ENCODE measurements at regions not wholly inside any gene's neighbourhood (a gene's known extent, or its start where the extent isn't known, plus 50 kb on each side); places are given as distances from the start of the nearest gene placed in this dataset.
"Not testable (repeated sequence)": the region's sequence is repeated elsewhere in the genome, so short reads cannot be mapped to it uniquely, and the experiment has no call there.

DNA sequence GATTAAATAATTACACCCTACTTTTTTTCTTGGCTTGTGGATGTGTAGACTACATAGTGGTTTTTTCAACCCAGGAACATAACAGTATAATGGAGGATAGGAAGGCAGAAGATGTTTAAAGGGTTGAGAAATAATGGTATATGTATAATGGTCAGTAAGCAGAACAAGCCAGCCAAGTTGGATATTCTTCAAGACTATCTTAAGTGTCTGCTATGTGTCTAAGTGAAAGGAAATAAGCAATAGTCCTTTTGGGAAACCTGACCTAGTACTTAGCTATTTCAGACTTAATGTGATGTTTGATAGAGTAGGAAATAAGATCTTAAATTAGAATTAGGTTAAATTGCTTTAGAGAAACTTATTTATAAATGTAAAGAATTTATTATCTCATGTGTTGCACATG, 85.7 kb downstream of the PTPDC1 start:
- H3K4me1 ChIP-seq (ENCODE audit: insufficient read depth, low read length), result peaks cover 24% of the 10 kb centered on the region
- H3K4me3 ChIP-seq (ENCODE audit: low read length), result peak overlapping the region; percentile 90; the same call in 1 of the 2 replicates
- H3K27ac ChIP-seq (ENCODE audit: low read length), result no peak overlapping the region
- no peaks in the 10 kb centered on the region for H3K9me3 ChIP-seq (ENCODE audit: insufficient read depth, low read depth, low read length)
- H3K27me3 ChIP-seq (ENCODE audit: insufficient read depth, low read length), result no peaks in the 10 kb centered on the region
- no peak overlapping the region for H3K9ac ChIP-seq (ENCODE audit: low read depth, low read length)
- peaks cover 39% of the 10 kb centered on the region for H3K36me3 ChIP-seq (ENCODE audit: insufficient read depth, low read depth, low read length)

GRCh38 chr9:94173632-94174031, 85.5 kb upstream of the ZNF169 start:
- Histone ChIP-seq H3K36me3 (ENCODE audit: insufficient read depth, low read depth, low read length) (peaks cover 71% of the 10 kb centered on the region), H3K9me3 (ENCODE audit: insufficient read depth, low read depth, low read length) (no peaks in the 10 kb centered on the region), H3K9ac (ENCODE audit: low read depth, low read length) (no peak overlapping the region), H3K27ac (ENCODE audit: low read length) (no peak overlapping the region), H3K4me1 (ENCODE audit: insufficient read depth, low read length) (peaks cover 20% of the 10 kb centered on the region), H3K27me3 (ENCODE audit: insufficient read depth, low read length) (no peaks in the 10 kb centered on the region), H3K4me3 (ENCODE audit: low read length) (no peak overlapping the region)

GRCh38 chr9:94174164-94174563, 84.9 kb upstream of the ZNF169 start:
- Histone ChIP-seq H3K27ac (ENCODE audit: low read length) (no peak overlapping the region), H3K4me1 (ENCODE audit: insufficient read depth, low read length) (peaks cover 18% of the 10 kb centered on the region), H3K9me3 (ENCODE audit: insufficient read depth, low read depth, low read length) (no peaks in the 10 kb centered on the region), H3K4me3 (ENCODE audit: low read length) (no peak overlapping the region), H3K27me3 (ENCODE audit: insufficient read depth, low read length) (no peaks in the 10 kb centered on the region), H3K36me3 (ENCODE audit: insufficient read depth, low read depth, low read length) (peaks cover 75% of the 10 kb centered on the region), H3K9ac (ENCODE audit: low read depth, low read length) (no peak overlapping the region)

GRCh38 chr9:94175669-94176068, 83.4 kb upstream of the ZNF169 start:
- Histone ChIP-seq H3K27ac (ENCODE audit: low read length) (no peak overlapping the region), H3K4me1 (ENCODE audit: insufficient read depth, low read length) (peaks cover 9% of the 10 kb centered on the region)

GRCh38 chr9:94176608-94177007, 82.5 kb upstream of the ZNF169 start:
- Histone ChIP-seq H3K9ac (ENCODE audit: low read depth, low read length) (no peak overlapping the region), H3K36me3 (ENCODE audit: insufficient read depth, low read depth, low read length) (peaks cover 78% of the 10 kb centered on the region), H3K27me3 (ENCODE audit: insufficient read depth, low read length) (no peaks in the 10 kb centered on the region), H3K27ac (ENCODE audit: low read length) (no peak overlapping the region), H3K4me1 (ENCODE audit: insufficient read depth, low read length) (peaks cover 6% of the 10 kb centered on the region; the same call in 1 of the 2 replicates), H3K4me3 (ENCODE audit: low read length) (no peak overlapping the region), H3K9me3 (ENCODE audit: insufficient read depth, low read depth, low read length) (no peaks in the 10 kb centered on the region)

More at GRCh38 chr9:94175669-94176068, 83.4 kb upstream of the ZNF169 start:
- Histone ChIP-seq H3K27me3 (ENCODE audit: insufficient read depth, low read length) (no peaks in the 10 kb centered on the region), H3K9ac (ENCODE audit: low read depth, low read length) (no peak overlapping the region), H3K9me3 (ENCODE audit: insufficient read depth, low read depth, low read length) (no peaks in the 10 kb centered on the region), H3K36me3 (ENCODE audit: insufficient read depth, low read depth, low read length) (peaks cover 78% of the 10 kb centered on the region), H3K4me3 (ENCODE audit: low read length) (no peak overlapping the region)

GRCh38 chr9:94178927-94179326, 80.2 kb upstream of the ZNF169 start:
- Histone ChIP-seq H3K9me3 (ENCODE audit: insufficient read depth, low read depth, low read length) (no peaks in the 10 kb centered on the region), H3K27me3 (ENCODE audit: insufficient read depth, low read length) (no peaks in the 10 kb centered on the region), H3K36me3 (ENCODE audit: insufficient read depth, low read depth, low read length) (peaks cover 56% of the 10 kb centered on the region), H3K4me1 (ENCODE audit: insufficient read depth, low read length) (0 out of 2 replicates have a peak, but pooled peaks cover 3% of the 10 kb centered on the region), H3K9ac (ENCODE audit: low read depth, low read length) (no peak overlapping the region), H3K27ac (ENCODE audit: low read length) (no peak overlapping the region), H3K4me3 (ENCODE audit: low read length) (no peak overlapping the region)

DNA sequence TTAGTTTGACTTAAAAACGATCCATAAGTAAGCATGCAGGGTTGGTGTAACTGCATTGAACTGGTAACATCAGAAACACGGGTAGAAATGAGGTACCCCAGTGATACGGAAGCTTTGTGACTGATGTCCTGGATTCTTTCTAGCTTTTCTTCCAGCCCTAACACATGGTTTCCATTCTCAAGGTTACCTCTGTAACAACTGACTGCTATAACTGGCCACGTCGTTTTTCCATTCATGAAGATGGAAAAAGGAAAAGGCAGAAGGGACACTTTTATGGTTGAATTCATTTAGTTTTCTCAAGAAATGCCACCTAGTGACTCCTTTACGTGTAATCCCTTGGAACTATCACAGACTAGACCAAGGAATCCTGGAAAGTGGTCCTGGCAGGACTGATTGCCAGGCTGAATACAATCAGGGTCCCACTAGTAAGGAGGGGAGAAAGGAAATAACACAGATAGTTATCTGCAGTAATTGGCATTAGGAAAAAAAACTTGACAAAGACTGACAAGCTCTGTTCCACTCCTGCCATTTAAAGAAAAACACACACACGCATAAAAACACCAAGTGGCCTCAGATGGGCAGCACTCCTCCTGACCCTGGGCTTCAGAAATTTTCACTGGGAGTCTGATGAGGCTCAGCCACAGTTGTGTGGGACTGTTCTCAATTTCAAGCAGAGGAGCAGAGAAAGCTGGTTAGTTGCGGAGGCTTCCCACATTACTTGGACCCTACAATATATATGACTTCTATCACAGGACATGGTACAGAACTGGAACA, 77.5 kb upstream of the ZNF169 start:
- Histone ChIP-seq H3K27me3 (ENCODE audit: insufficient read depth, low read length) (no peaks in the 10 kb centered on the region), H3K9ac (ENCODE audit: low read depth, low read length) (no peak overlapping the region), H3K36me3 (ENCODE audit: insufficient read depth, low read depth, low read length) (peaks cover 30% of the 10 kb centered on the region), H3K9me3 (ENCODE audit: insufficient read depth, low read depth, low read length) (no peaks in the 10 kb centered on the region), H3K27ac (ENCODE audit: low read length) (no peak overlapping the region), H3K4me1 (ENCODE audit: insufficient read depth, low read length) (no peaks in the 10 kb centered on the region), H3K4me3 (ENCODE audit: low read length) (no peak overlapping the region)

DNA sequence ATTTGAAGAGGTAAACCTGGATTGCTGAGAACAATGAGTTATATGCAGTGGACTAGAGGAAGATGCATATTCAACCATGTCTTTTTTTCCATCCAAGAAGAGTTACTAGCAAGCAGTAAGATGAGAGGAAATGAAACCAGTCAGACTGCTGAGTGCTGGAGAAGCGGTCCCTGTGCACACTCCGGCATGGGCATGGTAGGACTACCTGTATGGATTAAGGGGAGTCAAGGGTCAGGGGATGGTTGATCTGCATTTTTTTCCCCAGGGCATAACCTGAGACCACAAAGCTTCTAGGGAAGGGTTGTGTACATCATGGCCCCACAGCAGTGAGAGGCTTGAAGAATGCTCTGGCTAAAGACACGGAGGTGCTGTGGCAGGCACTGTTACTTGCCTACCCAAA, 76.6 kb upstream of the ZNF169 start:
- Histone ChIP-seq H3K9me3 (ENCODE audit: insufficient read depth, low read depth, low read length) (no peaks in the 10 kb centered on the region), H3K9ac (ENCODE audit: low read depth, low read length) (no peak overlapping the region), H3K27ac (ENCODE audit: low read length) (no peak overlapping the region), H3K36me3 (ENCODE audit: insufficient read depth, low read depth, low read length) (peaks cover 20% of the 10 kb centered on the region), H3K4me3 (ENCODE audit: low read length) (no peak overlapping the region), H3K4me1 (ENCODE audit: insufficient read depth, low read length) (no peaks in the 10 kb centered on the region), H3K27me3 (ENCODE audit: insufficient read depth, low read length) (no peaks in the 10 kb centered on the region)

GRCh38 chr9:94183240-94183999, 75.7 kb upstream of the ZNF169 start:
- peaks cover 16% of the 10 kb centered on the region for H3K36me3 ChIP-seq (ENCODE audit: insufficient read depth, low read depth, low read length)
- no peaks in the 10 kb centered on the region for H3K4me1 ChIP-seq (ENCODE audit: insufficient read depth, low read length)
- H3K9ac ChIP-seq (ENCODE audit: low read depth, low read length), result no peak overlapping the region
- H3K27ac ChIP-seq (ENCODE audit: low read length), result no peak overlapping the region
- no peak overlapping the region for H3K4me3 ChIP-seq (ENCODE audit: low read length)
- no peaks in the 10 kb centered on the region for H3K27me3 ChIP-seq (ENCODE audit: insufficient read depth, low read length)
- no peaks in the 10 kb centered on the region for H3K9me3 ChIP-seq (ENCODE audit: insufficient read depth, low read depth, low read length)

DNA sequence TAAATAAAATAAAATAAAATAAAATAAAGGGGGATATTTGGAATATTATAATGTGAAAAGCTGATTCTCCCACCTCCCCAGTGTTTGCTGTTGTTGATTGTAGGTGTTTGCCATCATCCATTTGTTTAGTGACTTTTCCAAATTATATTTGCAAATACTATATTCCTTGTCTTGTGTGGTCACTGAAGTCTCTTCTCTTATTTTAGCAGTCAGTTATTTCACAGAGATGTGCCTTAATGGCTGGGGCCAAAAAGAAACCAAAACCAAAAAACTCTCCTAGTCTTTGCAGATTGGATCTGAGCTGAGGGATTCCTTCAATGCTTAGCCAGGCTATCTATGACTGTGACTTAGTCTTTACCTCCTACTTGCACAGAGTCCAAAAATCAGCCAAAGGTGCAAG, 70.9 kb upstream of the ZNF169 start:
- no peaks in the 10 kb centered on the region for H3K36me3 ChIP-seq (ENCODE audit: insufficient read depth, low read depth, low read length)
- no peak overlapping the region for H3K4me3 ChIP-seq (ENCODE audit: low read length)
- peaks cover 6% of the 10 kb centered on the region; the same call in 1 of the 2 replicates for H3K9me3 ChIP-seq (ENCODE audit: insufficient read depth, low read depth, low read length)
- H3K4me1 ChIP-seq (ENCODE audit: insufficient read depth, low read length), result no peaks in the 10 kb centered on the region
- no peak overlapping the region for H3K27ac ChIP-seq (ENCODE audit: low read length)
- H3K9ac ChIP-seq (ENCODE audit: low read depth, low read length), result no peak overlapping the region
- H3K27me3 ChIP-seq (ENCODE audit: insufficient read depth, low read length), result no peaks in the 10 kb centered on the region

DNA sequence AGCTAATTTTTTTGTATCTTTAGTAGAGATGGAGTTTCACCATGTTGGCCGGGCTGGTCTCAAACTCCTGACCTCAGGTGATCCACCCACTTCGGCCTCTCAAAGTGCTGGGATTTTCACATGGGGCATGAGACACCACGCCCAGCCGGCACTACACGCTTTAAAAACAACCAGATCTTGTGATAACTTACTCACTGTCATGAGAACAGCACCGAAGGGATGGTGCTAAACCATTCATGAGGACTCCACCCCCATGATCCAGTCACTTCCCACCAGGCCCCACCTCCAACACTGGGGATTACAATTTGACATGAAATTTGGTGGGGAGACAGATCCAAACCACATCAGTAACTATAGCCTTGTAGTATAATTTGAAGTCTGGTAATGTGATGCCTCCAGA, 67.4 kb upstream of the ZNF169 start:
- H3K4me1 ChIP-seq (ENCODE audit: insufficient read depth, low read length); H3K9ac ChIP-seq (ENCODE audit: low read depth, low read length); H3K36me3 ChIP-seq (ENCODE audit: insufficient read depth, low read depth, low read length); H3K27ac ChIP-seq (ENCODE audit: low read length); H3K4me3 ChIP-seq (ENCODE audit: low read length); H3K9me3 ChIP-seq (ENCODE audit: insufficient read depth, low read depth, low read length); H3K27me3 ChIP-seq (ENCODE audit: insufficient read depth, low read length): not testable (repeated sequence)

DNA sequence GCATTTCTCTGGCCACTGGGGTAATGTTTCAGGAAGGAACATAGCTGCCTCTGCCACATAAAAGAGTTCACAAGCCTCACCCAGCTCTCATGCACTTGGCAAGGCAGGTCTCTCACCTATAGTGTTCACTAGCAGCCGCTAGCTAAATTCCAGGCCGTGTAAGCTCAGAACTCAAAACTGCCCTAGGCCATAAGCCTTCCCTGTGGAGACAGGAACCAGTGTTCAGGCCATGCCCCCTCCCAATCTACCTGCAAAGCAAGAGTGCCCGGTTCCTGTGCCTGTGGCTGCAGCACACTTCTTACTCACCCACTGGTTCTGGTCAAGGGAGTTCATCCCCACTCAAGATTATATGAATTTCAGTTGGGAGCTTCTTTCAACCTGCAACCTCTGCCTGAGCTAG, 60.7 kb upstream of the ZNF169 start:
- Histone ChIP-seq H3K4me3 (ENCODE audit: low read length) (no peak overlapping the region), H3K27me3 (ENCODE audit: insufficient read depth, low read length) (no peaks in the 10 kb centered on the region), H3K9me3 (ENCODE audit: insufficient read depth, low read depth, low read length) (no peaks in the 10 kb centered on the region), H3K9ac (ENCODE audit: low read depth, low read length) (no peak overlapping the region), H3K27ac (ENCODE audit: low read length) (no peak overlapping the region), H3K36me3 (ENCODE audit: insufficient read depth, low read depth, low read length) (no peaks in the 10 kb centered on the region), H3K4me1 (ENCODE audit: insufficient read depth, low read length) (no peaks in the 10 kb centered on the region)
